ENCODE measurements at regions not wholly inside any gene's neighbourhood (a gene's known extent, or its start where the extent isn't known, plus 50 kb on each side); places are given as distances from the start of the nearest gene placed in this dataset.

DNA sequence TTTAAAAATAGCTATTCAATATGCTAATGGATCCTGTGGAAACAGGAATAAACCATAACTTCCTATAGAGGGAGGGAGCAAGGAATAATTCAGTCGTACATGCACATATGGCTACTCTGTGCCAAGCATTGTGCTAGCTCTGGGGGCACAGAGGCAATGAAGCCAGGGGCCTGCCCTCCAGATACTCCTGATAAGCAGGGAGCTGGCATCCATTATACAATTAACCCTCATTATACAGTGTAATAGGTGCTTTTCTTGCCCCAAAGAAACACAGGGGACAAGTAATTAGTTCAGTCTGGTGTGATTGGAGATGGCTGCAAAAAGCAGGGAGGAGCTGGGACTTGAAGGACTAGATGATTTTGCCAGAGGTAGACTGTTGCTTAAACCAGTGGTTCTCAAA lies 200.4 kb downstream of the SREK1 start:
- Histone ChIP-seq H3K79me2 (ENCODE audit: insufficient read depth, low read length) (no peaks in the 10 kb centered on the region), H2AFZ (ENCODE audit: low read depth, low read length, poor library complexity, severe bottlenecking) (no peak overlapping the region), H3K9me2 (ENCODE audit: insufficient read depth) (no peaks in the 10 kb centered on the region), H3K27ac (ENCODE audit: low read depth, low read length) (no peak overlapping the region), H3K9ac (ENCODE audit: low read length) (no peak overlapping the region), H3K4me2 (ENCODE audit: low read length) (no peak overlapping the region), H3K36me3 (ENCODE audit: control insufficient read depth in 1 of 2, insufficient read depth in 2 of 2, low read length in 2 of 2) (no peaks in the 10 kb centered on the region), H3K4me1 (ENCODE audit: control insufficient read depth in 1 of 2, insufficient read depth in 2 of 2, low read length in 2 of 2) (no peaks in the 10 kb centered on the region), H3K9me3 (ENCODE audit: control insufficient read depth in 1 of 2, insufficient read depth in 1 of 2, low read depth in 1 of 2, low read length in 2 of 2) (no peaks in the 10 kb centered on the region), H3K27me3 (ENCODE audit: insufficient read depth, low read length) (peaks cover 73% of the 10 kb centered on the region), H4K20me1 (ENCODE audit: insufficient read depth) (no peaks in the 10 kb centered on the region), H3K4me3 (replicated peaks in 1 of 2; ENCODE audit: low read depth in 1 of 2, low read length in 2 of 2) (no peak overlapping the region)
- CTCF ChIA-PET = interaction anchor here (0.9 kb wide), 1 partner anchor 37 kb away, joined by 3 read pairs; no protein-coding TSS in a partner anchor
- no peak for TF ChIP-seq SP1 (IDR thresholded peaks at IDR 0.05; ENCODE audit: low read depth)
- TF ChIP-seq, protein P1, sequence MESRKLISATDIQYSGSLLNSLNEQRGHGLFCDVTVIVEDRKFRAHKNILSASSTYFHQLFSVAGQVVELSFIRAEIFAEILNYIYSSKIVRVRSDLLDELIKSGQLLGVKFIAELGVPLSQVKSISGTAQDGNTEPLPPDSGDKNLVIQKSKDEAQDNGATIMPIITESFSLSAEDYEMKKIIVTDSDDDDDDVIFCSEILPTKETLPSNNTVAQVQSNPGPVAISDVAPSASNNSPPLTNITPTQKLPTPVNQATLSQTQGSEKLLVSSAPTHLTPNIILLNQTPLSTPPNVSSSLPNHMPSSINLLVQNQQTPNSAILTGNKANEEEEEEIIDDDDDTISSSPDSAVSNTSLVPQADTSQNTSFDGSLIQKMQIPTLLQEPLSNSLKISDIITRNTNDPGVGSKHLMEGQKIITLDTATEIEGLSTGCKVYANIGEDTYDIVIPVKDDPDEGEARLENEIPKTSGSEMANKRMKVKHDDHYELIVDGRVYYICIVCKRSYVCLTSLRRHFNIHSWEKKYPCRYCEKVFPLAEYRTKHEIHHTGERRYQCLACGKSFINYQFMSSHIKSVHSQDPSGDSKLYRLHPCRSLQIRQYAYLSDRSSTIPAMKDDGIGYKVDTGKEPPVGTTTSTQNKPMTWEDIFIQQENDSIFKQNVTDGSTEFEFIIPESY (IDR thresholded peaks at IDR 0.05; ENCODE audit: extremely low read depth, insufficient replicate concordance, low read length) = no peak
- TF ChIP-seq ZNF274 (IDR thresholded peaks at IDR 0.05; ENCODE audit: low read depth, low read length) = no peak
- TF ChIP-seq RAD21 (IDR thresholded peaks at IDR 0.05; ENCODE audit: low read depth) = no peak
- TF ChIP-seq TCF7L2 (IDR thresholded peaks at IDR 0.05; ENCODE audit: borderline replicate concordance, extremely low read depth, insufficient read depth, insufficient read length) = no peak
- no peak for TF ChIP-seq EZH2phosphoT487 (IDR thresholded peaks at IDR 0.05; ENCODE audit: borderline replicate concordance)
- TF ChIP-seq YY1 (IDR thresholded peaks at IDR 0.05; ENCODE audit: extremely low read depth, insufficient replicate concordance, low read depth, low read length) = no peak
- no peak for TF ChIP-seq JUND (IDR thresholded peaks at IDR 0.05)
- TF ChIP-seq POLR2AphosphoS5 (IDR thresholded peaks at IDR 0.05; ENCODE audit: low read depth, low read length) = no peak
- TF ChIP-seq, protein P2, sequence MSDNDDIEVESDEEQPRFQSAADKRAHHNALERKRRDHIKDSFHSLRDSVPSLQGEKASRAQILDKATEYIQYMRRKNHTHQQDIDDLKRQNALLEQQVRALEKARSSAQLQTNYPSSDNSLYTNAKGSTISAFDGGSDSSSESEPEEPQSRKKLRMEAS (IDR thresholded peaks at IDR 0.05) = no peak
- RAD21 ChIA-PET (ENCODE audit: low non-redundant PET in 1 of 2, low total read pairs in 2 of 2, uncharacterized antibody in 2 of 2, unreplicated experiment in 2 of 2) = no interaction called here
- ATAC-seq (no peak), DNase-seq (ENCODE audit: low read depth, low spot score) (no peak)
- POLR2A ChIA-PET = no interaction called here
- intact Hi-C loops (cut with micrococcal nuclease) = no loop called here
- BruUV-seq (replicated peaks) = no TSS peak
